ENCODE measurements at regions not wholly inside any gene's neighbourhood (a gene's known extent, or its start where the extent isn't known, plus 50 kb on each side); places are given as distances from the start of the nearest gene placed in this dataset.

- intact Hi-C loops (cut with DNase I) = no loop called here
- ATAC-seq (ENCODE audit: poor library complexity) (no peak), DNase-seq (no peak)
These were observed 302.7 kb downstream of the MRPL39 start for GRCh38 chr21:25304611-25305010.

GRCh38 chr21:25300632-25301031 lies 306.6 kb downstream of the MRPL39 start:
- intact Hi-C loops (cut with DNase I) = no loop called here
- DNase-seq (no peak), ATAC-seq (ENCODE audit: poor library complexity) (no peak)

- intact Hi-C loops (cut with DNase I) = no loop called here
- ATAC-seq (ENCODE audit: poor library complexity) (no peak), DNase-seq (no peak)
These were observed 308.5 kb downstream of the MRPL39 start for GRCh38 chr21:25298512-25299491.

DNA sequence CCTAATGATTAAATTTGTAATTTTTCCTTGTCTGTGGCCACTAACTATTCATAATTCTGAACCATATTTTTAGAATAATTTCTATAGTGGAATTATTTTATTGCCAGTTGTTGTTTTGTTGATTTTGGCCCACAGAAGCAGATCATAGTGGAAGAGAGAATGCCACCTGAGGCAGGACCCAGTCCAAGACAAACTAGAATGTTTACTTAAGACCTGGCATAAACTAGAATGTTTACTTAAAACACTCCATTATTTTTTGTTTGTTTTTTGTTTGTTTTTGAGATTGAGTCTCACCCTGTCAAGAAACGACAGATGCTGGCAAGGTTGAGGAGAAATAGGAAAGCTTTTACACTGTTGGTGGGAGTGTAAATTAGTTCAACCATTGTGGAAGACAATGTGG lies 310.2 kb downstream of the MRPL39 start:
- no peak for DNase-seq
- no peak for ATAC-seq (ENCODE audit: poor library complexity)
- intact Hi-C loops (cut with DNase I) = no loop called here

GRCh38 chr21:25296252-25296651 lies 311.0 kb downstream of the MRPL39 start:
- ATAC-seq (ENCODE audit: poor library complexity) (no peak), DNase-seq (no peak)
- intact Hi-C loops (cut with DNase I) = no loop called here

DNA sequence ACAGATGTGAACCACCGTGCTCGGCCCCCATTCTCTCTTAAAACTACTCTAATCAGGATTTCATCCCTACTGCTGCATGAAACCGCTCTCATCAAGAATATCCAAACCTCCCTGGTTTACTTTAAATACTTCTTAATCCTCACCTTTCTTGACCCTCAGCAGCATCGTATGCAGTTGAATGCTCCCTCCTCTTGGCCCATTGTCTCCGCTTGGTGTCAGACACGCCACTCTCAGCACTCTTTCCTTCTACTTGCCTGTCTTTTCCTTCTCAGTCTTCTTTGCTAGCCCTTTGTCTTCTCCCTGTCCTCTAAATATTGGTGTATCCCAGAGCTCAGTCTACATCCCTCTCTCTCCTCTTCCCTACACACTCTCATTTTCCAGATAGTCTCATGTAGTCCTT lies 314.9 kb downstream of the MRPL39 start:
- no peak for ATAC-seq (ENCODE audit: poor library complexity)
- intact Hi-C loops (cut with DNase I) = no loop called here
- no peak for DNase-seq

DNA sequence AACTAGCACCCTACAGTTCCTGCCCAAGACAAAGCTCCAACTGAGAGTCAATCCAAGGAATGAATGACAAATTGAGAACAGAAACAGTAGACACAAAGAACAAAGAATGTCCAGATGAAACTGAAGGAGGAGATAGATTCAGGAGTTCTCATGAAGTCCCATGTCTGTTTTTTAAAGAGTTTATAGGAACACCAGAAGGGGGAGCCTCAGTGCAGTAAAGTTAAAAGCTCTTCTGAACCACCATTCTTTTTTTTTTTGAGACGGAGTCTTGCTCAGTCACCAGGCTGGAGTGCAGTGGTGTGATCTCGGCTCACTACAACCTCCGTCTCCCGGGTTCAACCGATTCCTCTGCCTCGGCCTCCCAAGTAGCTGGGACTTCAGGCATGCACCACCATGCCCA lies 323.6 kb downstream of the MRPL39 start:
- intact Hi-C loops (cut with DNase I) = no loop called here
- ATAC-seq (ENCODE audit: poor library complexity) (no peak), DNase-seq (no peak)

DNA sequence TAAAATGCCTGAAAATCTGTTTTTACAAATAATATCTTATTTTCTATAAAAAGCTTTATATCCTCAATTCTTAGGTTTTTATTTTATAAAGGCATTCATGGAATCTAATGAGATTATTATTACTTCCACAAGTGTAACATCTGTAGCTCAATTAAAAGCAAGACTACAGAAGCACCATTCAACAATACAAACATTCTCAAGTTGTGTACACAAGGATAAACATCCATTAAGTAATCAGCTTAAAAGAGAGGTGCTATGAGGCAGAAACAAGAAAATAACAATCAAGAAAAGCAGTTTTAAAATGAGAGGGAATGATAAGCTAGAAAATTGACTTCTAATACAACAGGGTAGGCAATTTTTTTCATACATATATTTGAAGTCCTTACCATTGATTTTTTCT lies 326.1 kb downstream of the MRPL39 start:
- intact Hi-C loops (cut with DNase I) = no loop called here
- no peak for DNase-seq
- ATAC-seq (ENCODE audit: poor library complexity) = no peak

- ATAC-seq (ENCODE audit: poor library complexity) (no peak), DNase-seq (no peak)
- intact Hi-C loops (cut with DNase I) = no loop called here
These were observed 327.2 kb downstream of the MRPL39 start for GRCh38 chr21:25280061-25280460.

GRCh38 chr21:25273959-25274358 lies 333.3 kb downstream of the MRPL39 start:
- intact Hi-C loops (cut with DNase I) = no loop called here
- no peak for DNase-seq
- no peak for ATAC-seq (ENCODE audit: poor library complexity)

DNA sequence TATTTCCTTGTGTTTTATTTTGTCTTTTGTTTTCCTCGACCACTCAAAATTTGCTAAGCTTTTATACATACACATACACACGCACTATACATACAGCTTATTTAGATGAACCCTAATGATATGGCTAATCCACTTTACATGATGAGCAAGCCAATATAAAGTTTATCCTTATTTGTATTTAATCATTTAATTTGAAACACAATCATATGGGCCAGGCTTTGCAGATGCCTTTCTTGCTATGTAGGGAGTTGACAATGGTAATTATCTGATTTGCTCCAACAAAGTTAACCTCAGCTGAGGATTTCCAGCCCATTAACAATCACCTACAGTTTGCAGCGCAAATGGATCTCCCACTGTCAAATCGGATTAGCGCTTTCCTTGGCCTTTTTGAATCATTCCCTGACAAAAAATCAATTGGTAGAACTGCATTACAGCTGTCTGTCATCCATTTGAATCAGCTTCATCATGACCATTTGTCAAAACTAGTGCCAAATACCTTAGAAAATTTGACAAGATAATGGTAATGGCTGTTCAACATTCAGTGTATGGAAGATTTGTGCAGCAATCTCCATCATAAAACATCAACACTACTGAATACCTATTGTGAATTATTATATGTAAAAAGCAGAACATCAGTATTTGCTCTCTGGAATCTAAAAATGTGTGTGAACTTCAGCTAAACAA lies 352.6 kb downstream of the MRPL39 start:
- intact Hi-C loops (cut with DNase I) = no loop called here
- DNase-seq (no peak), ATAC-seq (ENCODE audit: poor library complexity) (no peak)

DNA sequence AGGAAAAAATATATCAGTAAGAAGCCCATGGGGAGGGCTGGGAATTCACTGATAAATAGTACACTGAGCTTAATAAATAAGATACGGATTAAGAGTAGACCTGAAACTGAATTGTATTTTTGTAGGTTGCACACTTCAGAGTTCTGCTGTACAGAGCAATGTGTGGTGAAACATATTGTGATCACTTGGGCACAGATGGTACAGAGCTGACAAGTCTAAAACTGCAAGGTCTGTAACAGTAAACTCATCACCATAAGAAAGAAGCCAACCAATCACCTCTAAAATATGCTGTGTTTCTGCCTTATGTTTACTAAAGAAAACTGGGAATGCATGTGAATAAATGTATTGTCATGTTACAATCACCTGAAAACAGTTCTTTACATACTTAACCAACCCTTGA lies 360.7 kb downstream of the MRPL39 start:
- ATAC-seq (ENCODE audit: poor library complexity) (no peak), DNase-seq (no peak)
- intact Hi-C loops (cut with DNase I) = no loop called here

GRCh38 chr21:25244735-25245134 lies 362.5 kb downstream of the MRPL39 start:
- intact Hi-C loops (cut with DNase I) = no loop called here
- ATAC-seq (ENCODE audit: poor library complexity) (no peak), DNase-seq (no peak)

DNA sequence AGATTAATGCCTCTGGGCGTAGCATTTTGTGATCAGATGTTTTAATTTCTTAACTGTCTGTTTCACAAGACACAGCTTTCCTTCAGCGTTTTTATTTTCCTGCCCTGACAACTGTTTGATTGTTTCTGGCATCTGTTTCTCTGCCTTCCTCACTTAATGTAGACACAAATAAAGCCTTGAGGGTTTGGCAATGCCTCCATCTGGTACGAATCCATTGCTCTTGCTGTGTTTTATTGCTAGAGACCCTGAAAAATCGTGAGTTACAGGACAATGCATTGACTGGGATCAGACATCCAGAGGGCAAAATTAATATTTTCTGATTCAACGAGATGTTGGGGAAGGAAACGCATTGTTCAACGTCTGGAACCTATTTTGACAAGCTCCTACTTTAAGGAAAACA lies 363.5 kb downstream of the MRPL39 start:
- intact Hi-C loops (cut with DNase I) = no loop called here
- DNase-seq = no peak

DNA sequence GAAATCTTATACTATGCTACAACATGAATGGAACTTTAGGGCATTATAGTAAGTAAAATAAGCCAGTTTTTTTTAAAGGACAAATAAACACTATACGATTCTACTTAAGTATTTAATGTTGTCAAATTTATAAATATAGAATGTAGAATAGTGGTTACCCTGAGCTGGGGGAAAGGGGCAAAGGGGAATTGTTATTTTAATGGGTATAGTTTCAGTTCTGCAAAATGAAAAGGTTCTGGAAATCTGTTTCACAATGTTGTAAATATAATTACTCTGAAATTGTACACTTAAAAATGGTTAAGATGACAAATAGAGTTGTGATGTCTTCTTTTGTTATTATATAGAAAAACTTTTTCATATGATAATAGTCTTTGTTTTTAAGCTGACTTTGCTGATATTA lies 366.3 kb downstream of the MRPL39 start:
- ATAC-seq (ENCODE audit: poor library complexity) (no peak), DNase-seq (no peak)
- intact Hi-C loops (cut with DNase I) = no loop called here

More for the DNA sequence above, 363.5 kb downstream of the MRPL39 start:
- ATAC-seq (ENCODE audit: poor library complexity) = no peak

DNA sequence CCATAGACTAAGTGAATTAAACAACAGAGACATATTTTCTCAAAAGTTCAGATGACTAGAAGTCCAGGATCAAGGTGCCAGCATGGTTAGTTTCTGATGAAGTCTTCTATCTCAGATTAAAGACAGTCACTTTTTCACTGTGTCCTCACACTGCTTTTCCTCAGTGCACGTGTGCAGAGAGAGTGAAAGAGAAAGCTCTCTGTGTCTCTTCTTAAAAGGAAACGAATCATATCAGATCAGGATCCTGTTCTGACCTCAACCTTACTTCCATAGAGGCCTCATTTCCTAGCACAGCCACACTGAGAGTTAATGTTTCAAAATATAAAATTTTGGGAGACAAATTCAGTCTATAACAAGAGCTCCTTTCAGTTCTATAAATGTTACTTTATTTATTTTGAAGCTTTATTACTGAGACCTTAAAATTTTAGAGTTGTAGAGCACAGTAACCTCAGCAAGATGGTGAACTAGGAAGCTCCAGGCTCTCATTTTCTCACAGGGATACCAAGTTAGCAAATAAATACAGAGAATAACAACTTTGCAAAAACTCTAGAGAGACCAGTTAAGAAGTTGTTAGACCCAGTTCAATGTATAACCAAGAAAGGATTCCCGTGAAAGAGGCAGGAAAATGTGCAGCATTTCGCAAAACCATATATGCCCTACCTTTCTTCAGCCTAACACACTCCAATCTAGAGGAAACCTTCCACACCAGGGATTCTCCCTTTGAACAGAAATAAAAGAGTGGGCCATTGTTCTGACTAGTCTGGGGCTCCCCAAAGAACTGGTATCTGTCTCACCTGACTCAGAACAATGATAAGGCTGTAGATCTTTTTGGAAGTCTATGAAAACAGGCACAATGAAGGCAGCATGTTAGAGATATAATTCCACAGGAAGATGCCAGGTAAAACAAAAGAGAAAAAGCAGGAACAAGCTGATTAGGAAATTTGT lies 372.2 kb downstream of the MRPL39 start:
- ATAC-seq (ENCODE audit: poor library complexity) (no peak), DNase-seq (no peak)
- intact Hi-C loops (cut with DNase I) = no loop called here

- DNase-seq (no peak), ATAC-seq (ENCODE audit: poor library complexity) (no peak)
- intact Hi-C loops (cut with DNase I) = no loop called here
These were observed 386.3 kb downstream of the MRPL39 start for GRCh38 chr21:25220954-25221353.

- DNase-seq (no peak), ATAC-seq (ENCODE audit: poor library complexity) (no peak)
- intact Hi-C loops (cut with DNase I) = no loop called here
These were observed 387.1 kb downstream of the MRPL39 start for GRCh38 chr21:25220169-25220568.

DNA sequence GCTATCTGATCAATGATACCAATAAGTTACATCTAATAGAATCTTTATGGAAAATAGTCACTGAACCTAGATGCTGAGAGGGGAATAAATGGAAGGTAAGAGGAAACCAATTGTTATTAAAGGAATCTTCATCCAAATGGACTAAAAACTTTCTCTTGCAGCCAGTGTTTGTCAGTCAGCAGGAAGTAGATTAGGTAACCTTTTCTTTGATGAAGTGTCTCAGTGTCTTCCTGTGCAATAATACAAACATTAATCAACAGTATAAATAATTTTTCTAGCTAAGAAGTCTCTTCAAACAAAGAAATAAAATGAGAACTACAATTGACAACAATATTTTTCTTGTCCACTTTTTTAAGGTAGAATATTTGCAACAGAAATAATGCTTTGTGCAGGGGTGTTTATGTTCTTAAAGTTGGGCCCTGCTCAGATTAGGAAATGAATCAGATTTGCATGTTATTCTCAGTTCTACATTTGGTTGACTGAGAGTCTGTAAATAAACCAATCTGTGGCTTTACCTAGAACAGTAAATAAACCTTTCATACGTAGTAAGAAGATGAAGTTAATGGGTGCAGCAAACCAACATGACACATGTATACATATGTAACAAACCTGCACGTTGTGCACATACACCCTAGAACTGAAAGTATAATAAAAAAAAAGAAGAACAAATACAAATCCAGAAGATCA lies 391.4 kb downstream of the MRPL39 start:
- DNase-seq (no peak), ATAC-seq (ENCODE audit: poor library complexity) (no peak)
- intact Hi-C loops (cut with DNase I) = no loop called here
